ENCODE measurements at regions not wholly inside any gene's neighbourhood (a gene's known extent, or its start where the extent isn't known, plus 50 kb on each side); places are given as distances from the start of the nearest gene placed in this dataset.

DNA sequence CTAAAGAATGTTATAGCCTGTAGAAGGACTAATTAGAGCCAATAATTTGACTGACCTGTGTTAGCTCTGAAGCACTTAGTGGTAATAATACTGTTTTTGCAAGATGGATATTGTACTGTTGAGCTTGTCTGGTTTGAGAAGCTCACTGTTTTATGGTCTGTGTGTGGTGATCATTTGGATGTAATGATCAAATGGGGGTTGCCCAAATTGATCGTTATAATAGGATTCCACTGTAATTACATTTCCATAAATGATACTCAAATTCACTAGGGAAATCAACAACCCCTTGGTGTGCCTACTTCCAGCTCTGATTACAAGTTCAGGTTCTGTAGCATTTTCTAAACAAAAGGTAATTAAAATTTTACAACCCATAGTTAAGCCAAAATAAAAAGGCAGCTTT is 971.4 kb downstream of the TTLL7 start:
- TF ChIP-seq EZH2 (IDR thresholded peaks at IDR 0.05) (no peak), POLR2AphosphoS5 (IDR thresholded peaks at IDR 0.05; ENCODE audit: borderline replicate concordance, low read depth, low read length) (no peak), FOXP2 (optimal IDR thresholded peaks at IDR 0.05; ENCODE audit: control extremely low read depth, extremely low read length, insufficient read depth) (no peak)

Data from SK-N-MC (cell line).